Stimulated activated CD8-positive, alpha-beta memory T cell treated with anti-CD3 and anti-CD28 coated beads, Interleukin-12 subunit alpha, Interleukin-12 subunit beta, amount 100 ng/mL, for 4 hours (primary cell): ENCODE measurements at regions not wholly inside any gene's neighbourhood (a gene's known extent, or its start where the extent isn't known, plus 50 kb on each side); places are given as distances from the start of the nearest gene placed in this dataset.

ENCODE experiments used
- DNase-seq: peaks from one replicate; pipeline ENCODE4 v3.0.0-alpha.2; 2020; ENCODE audit warnings: low read depth

GRCh38 chr5:81855591-81855990 is 104.7 kb upstream of the SSBP2 start:
- no peak for DNase-seq

GRCh38 chr5:81854915-81855314 is 104.0 kb upstream of the SSBP2 start:
- DNase-seq: no peak

DNA sequence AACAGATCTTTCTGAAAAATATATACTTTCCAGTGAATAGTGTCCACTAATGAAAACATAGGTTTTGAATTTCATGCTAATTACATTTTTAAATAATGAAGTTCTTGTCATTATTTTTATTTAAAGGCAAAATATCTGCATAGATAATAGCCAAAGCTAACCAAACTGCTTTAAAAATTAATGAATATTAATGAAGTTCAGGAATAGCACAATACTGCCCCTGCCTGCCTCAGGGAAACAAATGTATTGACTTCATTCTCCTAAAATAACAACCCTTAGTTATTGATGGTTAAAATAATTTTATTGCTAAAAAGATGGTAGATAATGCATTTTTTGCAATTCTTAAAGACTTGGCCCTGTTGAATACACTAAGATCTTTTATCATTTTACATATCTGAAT is 103.6 kb upstream of the SSBP2 start:
- DNase-seq: no peak

DNA sequence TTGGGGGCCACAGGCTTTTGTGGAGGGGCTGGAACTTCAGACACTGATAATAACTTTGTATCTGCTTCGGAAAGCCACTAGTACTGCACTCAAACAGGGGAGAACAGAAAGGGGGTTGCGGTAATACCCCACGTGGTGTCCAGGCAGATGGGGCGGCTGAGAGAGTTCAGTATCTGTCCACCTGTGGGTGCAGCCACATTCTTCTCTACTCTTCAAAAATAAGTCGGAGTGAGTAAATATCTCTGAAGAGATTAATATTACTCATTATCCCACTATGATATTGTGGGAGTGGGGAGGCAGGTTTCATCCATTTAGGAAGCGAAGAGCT is 102.1 kb upstream of the SSBP2 start:
- DNase-seq: no peak

- DNase-seq: no peak
These were observed 101.6 kb upstream of the SSBP2 start for GRCh38 chr5:81852291-81853029.

DNA sequence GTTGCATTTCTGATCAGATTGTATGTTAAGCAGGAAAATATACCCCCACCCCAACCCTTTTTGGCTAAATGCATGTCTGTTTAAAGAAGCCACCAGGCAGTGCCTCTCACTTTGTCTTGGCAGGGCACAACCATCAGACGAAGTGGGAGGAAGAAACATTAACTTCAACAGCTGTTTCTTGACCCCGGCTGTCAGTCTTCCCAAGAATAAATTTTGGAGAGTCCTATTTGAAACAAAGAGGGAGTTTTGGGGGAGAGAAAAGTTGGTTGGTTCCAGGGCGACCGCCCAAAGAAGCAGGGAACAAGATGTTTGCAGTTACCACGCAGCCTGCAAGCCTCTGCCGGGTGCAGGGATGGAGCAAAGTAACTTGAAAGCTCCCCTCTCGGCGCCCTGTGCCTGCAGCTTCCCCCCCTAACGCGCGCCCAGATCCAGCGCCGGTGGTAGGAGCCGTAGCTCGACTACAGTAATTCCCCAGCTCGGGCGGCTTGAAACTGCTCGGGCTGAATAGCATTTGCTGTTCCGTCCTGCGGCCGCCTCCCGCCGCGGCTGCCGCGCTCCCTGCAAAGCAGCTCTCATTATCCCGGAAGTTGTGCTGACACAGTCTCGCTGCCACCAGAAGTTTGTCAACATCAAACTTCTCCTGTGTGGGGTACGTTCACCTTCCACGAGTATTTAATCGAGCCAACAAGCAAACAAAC is 100.7 kb upstream of the SSBP2 start:
- DNase-seq: peak; percentile 77

GRCh38 chr5:81850501-81851357 is 99.8 kb upstream of the SSBP2 start:
- DNase-seq: no peak

DNA sequence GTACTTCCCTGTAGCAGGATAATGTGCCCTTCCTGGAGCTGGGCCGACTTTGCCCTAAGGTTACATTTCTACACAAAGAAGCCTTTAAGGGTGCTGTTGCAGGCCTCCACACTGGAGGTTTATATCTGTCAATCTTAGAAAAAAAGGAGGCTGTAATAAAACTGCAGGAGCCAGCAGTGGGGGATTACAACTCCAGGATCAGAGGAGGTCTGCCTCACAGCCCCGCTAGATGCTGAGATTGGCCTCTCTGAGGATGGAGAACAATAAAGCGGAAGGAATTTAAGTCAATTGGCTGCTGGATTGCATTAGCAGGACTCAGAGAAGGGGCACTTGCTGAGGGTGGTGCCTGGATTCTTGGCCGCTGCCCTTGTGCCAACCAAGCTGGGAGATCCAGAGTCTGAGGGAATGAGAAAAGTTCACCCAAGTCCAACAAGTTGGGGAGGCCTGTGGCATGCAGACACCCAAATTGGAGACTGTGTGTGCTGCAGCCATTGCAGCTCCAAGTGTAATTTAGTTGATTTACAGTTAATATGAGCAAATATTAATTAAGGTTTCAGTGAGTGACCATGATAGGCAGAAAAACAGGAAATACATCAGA is 99.0 kb upstream of the SSBP2 start:
- DNase-seq: no peak

- DNase-seq: no peak
These were observed 97.5 kb upstream of the SSBP2 start for GRCh38 chr5:81848362-81848880.

DNA sequence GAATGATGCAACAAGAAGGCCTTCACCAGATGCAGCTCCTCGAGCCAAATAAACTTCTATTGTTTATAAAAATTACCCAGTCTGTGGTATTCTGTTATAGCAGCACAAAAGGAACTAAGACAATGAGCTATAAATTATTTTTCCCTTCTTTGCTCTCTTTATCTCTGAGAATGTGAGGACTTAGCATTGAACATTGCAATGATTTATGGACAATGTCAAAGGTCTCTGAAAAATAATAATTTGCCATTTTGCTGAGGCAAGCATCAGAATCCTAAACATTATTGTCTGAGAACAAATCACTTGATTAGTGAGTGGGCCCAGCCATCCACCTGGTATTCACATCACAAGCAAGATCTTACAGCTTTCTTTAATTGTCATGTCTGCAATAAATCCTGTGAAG is 95.4 kb upstream of the SSBP2 start:
- no peak for DNase-seq

DNA sequence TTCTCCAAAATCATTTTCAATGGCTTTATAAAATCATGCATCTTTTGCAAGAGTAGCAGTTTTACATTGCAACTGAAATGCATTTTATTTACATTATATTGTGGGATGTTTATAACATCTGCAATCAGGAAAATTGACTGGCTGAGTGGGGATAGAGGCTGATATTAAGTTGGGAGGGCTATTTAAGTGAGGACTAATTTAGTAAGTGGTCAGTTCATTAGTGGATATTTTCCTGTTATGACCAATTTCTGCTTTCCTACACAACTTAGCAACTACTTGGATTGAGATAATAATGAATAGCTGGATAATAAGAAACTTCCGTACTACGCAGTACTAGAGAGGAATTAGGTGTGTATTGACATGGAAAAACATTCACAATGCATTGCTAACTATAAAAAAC is 92.9 kb upstream of the SSBP2 start:
- no peak for DNase-seq

DNA sequence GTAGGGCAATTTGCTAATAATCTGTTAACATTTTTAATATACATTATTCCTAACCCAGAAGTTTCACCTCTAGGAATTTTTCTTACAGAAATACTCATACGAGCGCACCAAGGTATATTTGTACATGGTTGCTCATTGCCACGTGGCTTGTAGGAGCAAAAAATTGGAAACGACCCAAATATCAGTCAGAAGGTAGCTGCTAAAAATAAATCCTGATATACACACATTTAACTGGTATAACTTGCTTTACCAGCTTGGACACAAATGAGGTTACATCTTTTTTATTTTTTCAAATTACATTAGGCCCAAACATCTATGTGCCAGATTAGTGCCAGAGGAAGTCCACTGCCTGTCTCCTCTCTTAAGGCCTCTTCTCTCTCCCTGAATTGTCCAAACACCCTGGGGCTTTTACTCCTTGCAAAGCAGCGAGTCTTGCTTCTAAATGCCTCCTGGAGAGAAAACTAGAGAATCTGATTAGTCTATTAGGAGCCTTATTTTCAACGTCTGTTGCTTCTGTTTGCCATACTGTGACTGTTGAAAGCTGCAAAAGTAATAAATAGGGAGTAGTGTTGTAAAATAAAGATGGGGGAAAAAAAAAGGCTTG is 92.0 kb upstream of the SSBP2 start:
- no peak for DNase-seq

DNA sequence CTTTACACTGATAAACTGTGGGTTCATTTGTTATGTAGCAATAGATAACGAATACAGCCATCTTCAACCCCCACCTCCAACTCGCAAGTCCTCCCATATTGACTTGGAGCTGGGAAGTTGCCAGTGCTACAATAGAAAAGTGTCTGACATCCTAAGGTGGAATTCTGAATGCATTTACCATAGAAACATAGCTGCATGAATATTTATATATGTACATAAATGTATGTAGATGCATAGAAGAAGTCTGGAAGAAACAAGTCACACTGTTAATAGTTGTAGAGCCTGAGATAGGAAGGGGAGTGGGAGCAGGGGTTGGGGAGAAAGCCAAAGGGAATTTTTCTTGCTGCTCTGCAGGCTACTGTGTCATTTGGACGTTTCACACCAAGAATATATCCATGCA is 88.1 kb upstream of the SSBP2 start:
- no peak for DNase-seq

- DNase-seq: no peak
These were observed 87.5 kb upstream of the SSBP2 start for GRCh38 chr5:81838307-81838906.

GRCh38 chr5:81837667-81838306 is 86.9 kb upstream of the SSBP2 start:
- no peak for DNase-seq

DNA sequence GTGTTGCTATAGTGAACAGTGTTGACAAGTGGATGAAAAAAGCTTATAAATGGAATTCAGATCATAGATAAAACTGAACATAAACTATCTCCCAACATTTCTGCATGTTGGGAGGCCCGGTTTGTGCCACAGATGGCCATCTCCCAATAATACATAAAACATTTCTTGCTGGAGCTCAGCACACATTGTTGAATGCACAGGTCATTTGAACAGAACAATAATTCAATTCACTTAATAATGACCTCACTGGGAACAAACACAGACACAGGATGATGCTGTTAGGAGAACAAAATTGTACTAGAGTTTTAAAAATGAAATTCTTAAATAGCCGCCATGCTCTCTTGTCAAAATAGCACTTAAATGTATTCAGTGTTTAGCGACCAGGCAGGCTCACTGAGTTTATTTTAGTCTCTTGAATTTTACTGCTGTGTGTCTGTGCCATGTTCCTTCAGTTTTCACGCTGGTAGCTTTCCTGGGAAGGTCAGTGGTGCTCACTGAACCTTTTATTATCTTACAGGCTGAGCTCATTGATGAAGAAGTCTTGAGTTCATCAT is 85.0 kb upstream of the SSBP2 start:
- DNase-seq: no peak

- no peak for DNase-seq
These were observed 83.2 kb upstream of the SSBP2 start for GRCh38 chr5:81834021-81834660.

- no peak for DNase-seq
These were observed 79.7 kb upstream of the SSBP2 start for GRCh38 chr5:81830596-81830995.

GRCh38 chr5:81829242-81829641 is 78.3 kb upstream of the SSBP2 start:
- DNase-seq: no peak

DNA sequence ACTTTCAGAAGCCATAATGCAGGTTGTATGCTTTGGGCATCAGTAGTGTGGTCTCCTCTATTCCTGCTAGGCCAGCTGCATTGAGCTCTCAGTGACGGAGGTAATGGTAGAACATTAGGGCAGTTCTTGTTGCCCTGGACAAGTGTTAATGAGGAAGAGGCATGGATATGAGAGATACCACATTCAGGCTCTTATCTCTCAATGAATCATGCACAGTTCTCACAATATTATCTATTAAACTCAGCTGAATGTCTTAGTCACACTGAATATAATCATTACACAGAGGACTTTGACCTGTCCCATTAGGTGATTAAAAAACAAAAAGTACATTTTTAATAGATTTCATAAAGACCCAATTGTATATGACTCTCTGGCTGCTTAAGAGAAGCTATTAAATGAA is 76.6 kb upstream of the SSBP2 start:
- DNase-seq: no peak
